ENCODE measurements at regions not wholly inside any gene's neighbourhood (a gene's known extent, or its start where the extent isn't known, plus 50 kb on each side); places are given as distances from the start of the nearest gene placed in this dataset.

GRCh38 chr11:109584001-109584972 lies 162.3 kb downstream of the C11orf87 start:
- TF ChIP-seq CEBPB (IDR thresholded peaks at IDR 0.05), result no peak
- no peak for TF ChIP-seq TEAD4 (IDR thresholded peaks at IDR 0.05)

- TF ChIP-seq TCF12 (IDR thresholded peaks at IDR 0.05; ENCODE audit: low read depth) (no peak), NFIC (IDR thresholded peaks at IDR 0.05) (no peak), YY1 (IDR thresholded peaks at IDR 0.05; ENCODE audit: low read depth) (no peak), RAD21 (IDR thresholded peaks at IDR 0.05; ENCODE audit: low read depth) (no peak), EP300 (IDR thresholded peaks at IDR 0.05; ENCODE audit: borderline replicate concordance) (no peak), REST (IDR thresholded peaks at IDR 0.05; ENCODE audit: low read depth) (no peak), TAF1 (IDR thresholded peaks at IDR 0.05; ENCODE audit: low read depth) (no peak), ZBTB7A (IDR thresholded peaks at IDR 0.05; ENCODE audit: low read depth) (no peak), CREB1 (IDR thresholded peaks at IDR 0.05; ENCODE audit: low read depth) (no peak), CEBPB (IDR thresholded peaks at IDR 0.05) (no peak), FOXM1 (IDR thresholded peaks at IDR 0.05; ENCODE audit: borderline replicate concordance, low read depth) (no peak), MAX (IDR thresholded peaks at IDR 0.05) (no peak), TEAD4 (IDR thresholded peaks at IDR 0.05) (no peak), EGR1 (IDR thresholded peaks at IDR 0.05) (no peak), USF1 (IDR thresholded peaks at IDR 0.05) (no peak)
Measured at GRCh38 chr11:109586789-109587188, 164.8 kb downstream of the C11orf87 start.

- no peak for TF ChIP-seq EP300 (IDR thresholded peaks at IDR 0.05; ENCODE audit: borderline replicate concordance)
- TF ChIP-seq EGR1 (IDR thresholded peaks at IDR 0.05), result no peak
- no peak for TF ChIP-seq RAD21 (IDR thresholded peaks at IDR 0.05; ENCODE audit: low read depth)
- TF ChIP-seq YY1 (IDR thresholded peaks at IDR 0.05; ENCODE audit: low read depth), result no peak
- TF ChIP-seq MAX (IDR thresholded peaks at IDR 0.05), result no peak
- TF ChIP-seq NFIC (IDR thresholded peaks at IDR 0.05), result no peak
- no peak for TF ChIP-seq ZBTB7A (IDR thresholded peaks at IDR 0.05; ENCODE audit: low read depth)
- TF ChIP-seq CREB1 (IDR thresholded peaks at IDR 0.05; ENCODE audit: low read depth), result no peak
- TF ChIP-seq TAF1 (IDR thresholded peaks at IDR 0.05; ENCODE audit: low read depth), result no peak
- TF ChIP-seq TEAD4 (IDR thresholded peaks at IDR 0.05), result no peak
- TF ChIP-seq CEBPB (IDR thresholded peaks at IDR 0.05), result no peak
- no peak for TF ChIP-seq TCF12 (IDR thresholded peaks at IDR 0.05; ENCODE audit: low read depth)
- no peak for TF ChIP-seq FOXM1 (IDR thresholded peaks at IDR 0.05; ENCODE audit: borderline replicate concordance, low read depth)
- TF ChIP-seq REST (IDR thresholded peaks at IDR 0.05; ENCODE audit: low read depth), result no peak
- TF ChIP-seq USF1 (IDR thresholded peaks at IDR 0.05), result no peak
Measured at GRCh38 chr11:109590782-109591181, 168.8 kb downstream of the C11orf87 start.

GRCh38 chr11:109597336-109597735 lies 175.3 kb downstream of the C11orf87 start:
- TF ChIP-seq CREB1 (IDR thresholded peaks at IDR 0.05; ENCODE audit: low read depth), result no peak

- no peak for TF ChIP-seq MAX (IDR thresholded peaks at IDR 0.05)
- no peak for TF ChIP-seq REST (IDR thresholded peaks at IDR 0.05; ENCODE audit: low read depth)
- TF ChIP-seq FOXM1 (IDR thresholded peaks at IDR 0.05; ENCODE audit: borderline replicate concordance, low read depth), result no peak
- no peak for TF ChIP-seq CEBPB (IDR thresholded peaks at IDR 0.05)
- no peak for TF ChIP-seq USF1 (IDR thresholded peaks at IDR 0.05)
- TF ChIP-seq YY1 (IDR thresholded peaks at IDR 0.05; ENCODE audit: low read depth), result no peak
- TF ChIP-seq TEAD4 (IDR thresholded peaks at IDR 0.05), result no peak
- no peak for TF ChIP-seq RAD21 (IDR thresholded peaks at IDR 0.05; ENCODE audit: low read depth)
- TF ChIP-seq NFIC (IDR thresholded peaks at IDR 0.05), result no peak
- no peak for TF ChIP-seq EP300 (IDR thresholded peaks at IDR 0.05; ENCODE audit: borderline replicate concordance)
- TF ChIP-seq EGR1 (IDR thresholded peaks at IDR 0.05), result no peak
- TF ChIP-seq CREB1 (IDR thresholded peaks at IDR 0.05; ENCODE audit: low read depth), result no peak
- TF ChIP-seq TCF12 (IDR thresholded peaks at IDR 0.05; ENCODE audit: low read depth), result no peak
- TF ChIP-seq TAF1 (IDR thresholded peaks at IDR 0.05; ENCODE audit: low read depth), result no peak
- no peak for TF ChIP-seq ZBTB7A (IDR thresholded peaks at IDR 0.05; ENCODE audit: low read depth)
Measured at GRCh38 chr11:109604481-109605400, 182.8 kb downstream of the C11orf87 start.

Data from Ishikawa (cell line).